KBM-7 (cell line): ENCODE measurements at regions not wholly inside any gene's neighbourhood (a gene's known extent, or its start where the extent isn't known, plus 50 kb on each side); places are given as distances from the start of the nearest gene placed in this dataset.

Source experiments
- DNase-seq: peaks from one replicate; pipeline ENCODE4 v3.0.0-alpha.2; 2015
- in situ Hi-C: fragments of 300-500 bp; cut with MboI; formaldehyde crosslinking; loops from 2 replicates; pipeline ENCODE4 v1.14.3; 2020; ENCODE audit warnings: low sequenced_read_pairs, low pct_unique_long_range_greater_than_20kb, mixed read lengths

DNA sequence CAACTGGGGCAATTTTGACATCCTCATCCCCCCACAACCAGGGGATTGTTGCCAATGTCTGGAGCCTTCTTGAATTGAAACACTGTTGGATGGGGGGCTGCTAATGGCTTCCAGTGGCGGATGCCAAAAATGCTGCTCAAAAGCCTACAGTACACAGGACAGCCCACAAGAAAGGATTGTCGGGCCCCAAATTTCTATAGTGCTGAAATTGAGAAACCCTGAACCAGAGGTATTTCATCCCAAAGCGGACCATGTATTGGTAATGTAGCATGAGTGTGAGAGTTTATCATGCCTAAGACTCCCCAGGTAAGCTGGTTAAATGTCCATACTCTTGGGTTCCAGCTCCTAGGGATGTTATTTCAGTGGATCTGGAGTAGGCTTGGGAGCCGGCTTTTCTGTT, 544.0 kb downstream of the BCL11B start:
- no peak for DNase-seq
- in situ Hi-C loops = no loop called here

DNA sequence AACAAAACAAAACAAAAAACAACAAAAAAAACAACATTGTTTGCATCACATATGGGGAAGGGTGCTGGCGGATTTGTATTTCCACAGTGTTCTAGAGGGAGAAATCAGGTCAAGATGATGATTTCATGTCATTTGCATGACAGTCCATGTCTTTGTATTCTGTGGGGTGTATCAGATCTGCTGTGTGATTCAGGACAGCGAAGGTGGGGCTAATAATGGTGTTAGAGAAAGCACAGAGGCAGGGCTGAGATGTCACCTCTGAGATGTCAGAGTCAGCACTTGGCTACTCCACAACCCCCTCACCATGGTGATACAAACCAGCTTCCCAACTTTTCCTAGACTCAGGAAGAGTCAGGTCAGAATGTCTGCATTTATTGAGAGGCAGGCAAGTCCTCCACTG, 543.2 kb downstream of the BCL11B start:
- DNase-seq = no peak
- in situ Hi-C loops = no loop called here

DNA sequence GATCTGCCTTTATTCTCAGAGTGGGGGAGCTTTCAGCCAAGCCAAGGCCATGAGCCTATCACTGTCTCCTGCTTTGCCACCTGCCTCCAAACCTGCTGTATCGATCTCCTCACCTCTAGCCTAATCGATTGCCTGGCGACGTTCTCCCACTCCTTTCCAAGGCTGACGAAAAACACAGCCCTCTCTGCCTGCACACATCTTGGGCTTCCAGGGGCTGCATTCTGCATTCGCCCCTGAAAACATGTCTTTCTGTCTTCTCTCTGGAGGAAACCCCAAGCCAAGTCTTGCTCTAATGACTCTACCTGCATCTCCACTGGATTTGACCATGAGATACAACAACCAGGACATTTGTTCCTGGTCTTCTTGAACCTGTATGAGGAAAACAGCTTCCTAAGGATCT, 540.7 kb downstream of the BCL11B start:
- in situ Hi-C loops = no loop called here
- DNase-seq = no peak

- in situ Hi-C loops = no loop called here
- no peak for DNase-seq
Measured at GRCh38 chr14:98731701-98732100, 540.3 kb downstream of the BCL11B start.

DNA sequence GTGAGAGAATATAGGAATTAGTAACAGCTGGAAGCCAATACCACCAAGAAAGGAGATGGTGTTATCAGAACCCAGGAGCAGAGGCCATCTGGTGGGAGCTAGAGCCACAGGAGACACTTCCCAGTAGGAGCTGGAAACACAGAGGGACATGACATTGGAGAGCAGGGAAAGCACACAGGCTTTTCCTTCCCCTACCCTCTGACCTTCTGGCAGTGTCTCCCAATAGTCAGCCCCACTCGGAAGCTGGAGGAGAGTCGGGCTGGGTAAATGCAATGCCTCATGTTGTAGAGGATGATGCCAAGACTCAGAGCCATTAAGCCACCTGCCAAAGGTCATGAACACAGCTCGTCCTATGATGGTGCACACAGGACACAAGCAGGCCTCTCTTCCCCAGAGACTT, 538.5 kb downstream of the BCL11B start:
- DNase-seq = no peak
- in situ Hi-C loops = no loop called here

DNA sequence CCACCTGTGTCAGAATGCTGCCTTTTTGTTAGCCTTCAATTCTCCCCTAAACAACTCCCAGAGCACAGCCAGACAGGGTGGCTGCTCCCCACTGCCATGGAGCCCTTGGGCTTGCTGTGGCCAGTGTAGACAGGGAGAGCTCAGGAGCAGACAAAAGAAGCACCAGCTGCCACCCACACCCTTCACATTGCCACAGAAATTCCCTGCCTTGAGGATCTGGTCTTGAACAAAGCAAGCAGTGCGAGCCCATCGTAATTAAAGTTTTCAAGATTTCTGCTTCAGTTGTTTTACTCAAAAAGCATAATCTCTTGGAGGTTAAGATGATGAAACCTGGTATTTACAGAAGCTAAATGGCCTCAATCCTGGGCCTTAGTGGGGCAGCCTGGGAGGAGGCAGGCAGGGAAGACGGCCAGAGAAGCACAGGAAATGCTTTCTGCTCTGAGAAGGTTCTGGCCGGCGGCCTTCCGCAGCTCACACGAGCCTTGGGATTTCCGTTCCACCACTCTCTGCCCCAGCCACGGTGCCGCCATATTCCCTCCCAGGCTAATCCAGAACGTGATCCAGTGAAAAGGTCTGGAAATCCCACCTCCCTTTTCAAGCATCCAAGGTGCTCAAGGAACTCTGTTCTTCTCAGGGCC, 535.2 kb downstream of the BCL11B start:
- in situ Hi-C loops = no loop called here
- no peak for DNase-seq

GRCh38 chr14:98741523-98741922, 530.5 kb downstream of the BCL11B start:
- in situ Hi-C loops = no loop called here
- DNase-seq = no peak

DNA sequence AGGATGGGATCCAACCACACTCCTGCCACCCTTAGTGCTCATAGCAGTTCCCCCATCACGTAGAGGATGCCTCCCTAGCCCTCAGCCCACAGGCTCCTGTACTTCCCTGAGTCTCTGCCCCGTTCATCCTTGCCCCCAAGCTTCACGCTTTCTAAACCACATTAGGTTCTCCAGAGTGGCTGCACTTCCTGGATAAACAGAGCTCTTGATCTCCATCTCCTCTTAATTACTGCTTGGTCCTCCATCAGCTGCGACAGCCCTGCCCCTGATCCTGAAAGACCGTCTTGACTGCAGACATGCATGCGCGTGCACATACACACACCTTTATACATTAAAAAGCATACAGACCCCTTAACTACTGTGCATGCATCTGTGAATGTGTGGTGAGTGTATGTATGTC, 530.0 kb downstream of the BCL11B start:
- DNase-seq = no peak
- in situ Hi-C loops = no loop called here

DNA sequence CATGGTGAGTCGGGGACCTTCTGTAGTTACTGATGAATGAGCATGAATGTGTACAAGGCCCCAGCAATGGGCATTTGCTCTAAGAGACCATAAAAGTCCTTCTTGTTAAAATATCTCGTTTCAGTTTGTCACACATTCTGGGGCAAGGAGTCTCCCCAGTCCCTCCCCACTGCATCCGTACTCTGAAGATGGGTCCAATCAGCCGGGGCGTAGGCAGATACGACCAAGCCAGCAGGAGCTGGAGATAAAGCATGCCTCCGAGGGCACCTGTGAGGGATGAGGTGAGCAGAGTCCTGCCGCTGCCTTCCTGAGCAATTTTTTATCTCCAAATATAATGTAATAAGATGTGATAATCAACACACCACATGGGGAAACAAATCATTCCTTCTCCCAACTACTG, 528.5 kb downstream of the BCL11B start:
- in situ Hi-C loops = no loop called here
- DNase-seq = no peak

GRCh38 chr14:98748966-98749365, 523.0 kb downstream of the BCL11B start:
- in situ Hi-C loops = no loop called here
- no peak for DNase-seq

DNA sequence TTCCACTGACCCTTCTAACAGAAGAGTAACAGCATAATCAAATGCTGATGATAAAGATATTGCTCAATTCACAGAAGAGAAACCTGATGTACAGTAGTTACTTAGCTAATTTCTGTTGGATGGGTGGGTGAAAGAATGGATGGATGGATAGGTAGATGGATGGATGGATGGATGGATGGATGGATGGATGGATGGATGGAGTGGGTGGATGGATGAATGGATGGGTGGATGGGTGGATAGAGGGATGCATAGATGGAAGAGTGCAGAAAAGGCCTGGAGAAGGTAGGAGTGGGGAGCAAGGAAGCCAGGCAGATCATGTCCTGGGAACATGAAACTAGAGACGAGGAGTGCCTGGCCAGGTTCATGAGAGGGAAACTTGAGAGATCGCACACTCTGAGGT, 520.9 kb downstream of the BCL11B start:
- in situ Hi-C loops = no loop called here
- no peak for DNase-seq

DNA sequence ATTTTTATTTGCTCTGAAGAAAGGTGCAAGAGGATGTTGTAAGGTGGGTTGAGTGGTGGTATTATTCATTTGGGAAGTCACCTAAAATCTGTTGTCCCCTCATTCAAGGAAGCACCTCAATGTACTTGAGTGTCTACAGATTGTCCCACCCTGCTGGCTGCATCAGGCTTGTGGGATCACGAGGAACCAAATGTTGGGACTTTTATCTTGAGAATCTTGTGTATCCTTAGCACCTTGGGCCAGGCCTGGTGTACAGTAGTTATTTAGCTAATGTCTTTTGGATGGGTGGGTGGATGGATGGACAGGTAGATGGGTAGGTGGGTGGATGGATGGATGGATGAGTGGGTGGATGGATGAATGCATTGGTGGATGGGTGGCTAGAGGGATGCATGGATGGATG, 519.3 kb downstream of the BCL11B start:
- in situ Hi-C loops = no loop called here
- no peak for DNase-seq

DNA sequence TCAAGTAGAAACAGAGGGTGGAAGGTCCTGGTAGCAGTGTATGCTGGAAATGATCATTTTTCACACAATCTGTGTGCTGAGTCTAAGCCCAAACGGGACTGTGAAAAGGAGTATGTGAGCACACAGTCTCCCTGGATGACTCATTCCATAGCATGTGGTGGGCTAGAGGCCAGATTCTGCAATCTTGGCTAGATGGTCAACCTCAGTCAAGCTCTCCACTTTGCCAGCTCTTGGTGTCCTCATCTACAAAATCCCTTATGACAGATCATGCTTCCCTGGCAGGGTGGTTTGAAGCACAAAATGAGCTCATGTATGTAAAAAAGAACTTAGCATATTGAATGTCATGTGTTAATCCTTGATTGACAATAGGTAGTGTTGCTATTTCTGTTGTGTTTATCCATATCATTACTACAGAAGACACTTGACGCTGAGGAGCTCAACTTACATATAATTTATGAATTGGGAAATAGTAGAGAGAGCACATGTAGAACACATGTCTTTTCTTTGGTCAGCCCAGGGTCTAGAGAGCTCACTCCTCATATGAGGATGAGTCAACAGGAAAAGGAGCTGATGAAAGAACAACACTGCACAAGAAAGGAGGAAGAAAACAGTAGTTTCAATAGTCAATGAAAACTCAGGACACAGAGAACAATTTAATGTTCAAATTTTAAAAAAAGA, 517.5 kb downstream of the BCL11B start:
- DNase-seq = no peak
- in situ Hi-C loops = no loop called here

GRCh38 chr14:98756749-98757148, 515.2 kb downstream of the BCL11B start:
- in situ Hi-C loops = no loop called here

DNA sequence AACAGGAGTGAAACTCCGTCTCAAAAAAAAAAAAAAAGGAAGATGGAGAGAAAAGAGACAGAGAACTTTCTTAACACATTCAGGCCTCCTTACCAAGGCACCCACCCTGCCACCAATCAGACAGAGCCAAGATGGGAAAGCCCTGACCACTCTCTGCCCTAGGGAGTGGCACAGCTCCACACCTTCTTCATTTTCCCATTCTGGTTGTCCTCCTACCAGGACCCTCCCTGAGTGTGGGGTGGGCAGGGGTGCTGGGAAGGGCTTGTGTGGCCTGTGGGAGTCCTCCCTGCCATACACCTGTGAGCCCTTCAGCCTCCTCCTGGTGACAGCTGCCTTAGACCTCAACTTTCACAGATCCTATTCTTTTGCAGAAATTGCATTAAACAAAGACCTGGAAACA, 513.6 kb downstream of the BCL11B start:
- in situ Hi-C loops = no loop called here
- no peak for DNase-seq

More at GRCh38 chr14:98756749-98757148, 515.2 kb downstream of the BCL11B start:
- no peak for DNase-seq

- no peak for DNase-seq
- in situ Hi-C loops = no loop called here
Measured at GRCh38 chr14:98761993-98762392, 510.0 kb downstream of the BCL11B start.

GRCh38 chr14:98766818-98767217, 505.2 kb downstream of the BCL11B start:
- no peak for DNase-seq
- in situ Hi-C loops = no loop called here

DNA sequence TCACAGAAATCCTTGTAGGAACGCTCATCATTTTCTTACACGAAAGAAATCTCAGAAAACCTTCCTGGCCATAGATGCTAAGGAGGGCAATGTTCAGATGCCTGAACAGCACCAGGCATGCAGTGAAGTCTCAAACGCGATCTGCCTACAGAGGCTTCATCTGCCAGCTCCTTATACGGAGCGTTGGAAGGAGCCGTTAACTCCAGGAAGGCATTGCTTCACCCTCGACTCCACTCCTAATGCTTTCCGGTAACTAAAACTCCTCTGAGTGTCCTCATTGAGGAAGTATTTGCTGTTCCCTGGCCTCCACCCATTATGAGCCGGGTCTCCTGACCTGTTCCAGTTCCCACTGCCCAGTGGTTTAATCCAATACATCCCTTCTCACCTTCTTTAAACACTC, 502.7 kb downstream of the BCL11B start:
- DNase-seq = no peak
- in situ Hi-C loops = no loop called here

GRCh38 chr14:98770151-98770550, 501.8 kb downstream of the BCL11B start:
- DNase-seq = no peak
- in situ Hi-C loops = no loop called here

DNA sequence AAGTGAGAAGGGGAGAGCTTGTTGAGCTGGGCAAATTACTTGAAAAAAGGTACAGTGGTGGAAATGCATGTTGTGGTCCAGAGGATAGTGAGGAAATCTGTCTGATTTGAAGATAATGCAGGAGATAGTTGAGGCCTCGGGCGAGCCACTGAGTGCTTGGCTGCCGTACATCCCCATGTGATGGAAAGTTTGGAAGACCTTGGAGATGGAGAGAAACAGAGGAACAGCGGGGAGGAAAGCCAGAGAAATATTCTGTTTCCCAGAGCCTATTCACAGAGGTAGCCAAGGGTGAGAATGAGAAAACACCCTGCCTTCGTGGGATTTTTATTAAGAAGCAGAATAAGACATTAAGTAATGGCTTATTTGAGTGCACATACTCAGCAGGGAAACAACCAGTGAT, 498.2 kb downstream of the BCL11B start:
- no peak for DNase-seq
- in situ Hi-C loops = no loop called here

GRCh38 chr14:98775892-98776291, 496.1 kb downstream of the BCL11B start:
- no peak for DNase-seq
- in situ Hi-C loops = no loop called here
